Liver (tissue), 8 donors: ENCODE measurements at regions not wholly inside any gene's neighbourhood (a gene's known extent, or its start where the extent isn't known, plus 50 kb on each side); places are given as distances from the start of the nearest gene placed in this dataset.

Experiments
- DNase-seq: peaks from one replicate; pipeline ENCODE4 v3.0.0-alpha.2; 2017; ENCODE audit warnings: low spot score
- H3K27ac ChIP-seq, 2 donors: one replicate each; pipeline ENCODE4 v1.7.0; 2013; ENCODE audit warnings: inconsistent platforms in 2 of 2, low read length in 2 of 2, control low read depth in 1 of 2, low read depth in 1 of 2, mild to moderate bottlenecking in 1 of 2
- H3K27me3 ChIP-seq, 4 donors: one replicate each; pipeline versions ENCODE4 v1.6.1 to v1.7.0; 2013; ENCODE audit warnings: low read length in 3 of 4, inconsistent platforms in 1 of 4, mild to moderate bottlenecking in 1 of 4, moderate library complexity in 1 of 4; ENCODE audit not compliant: control insufficient read depth in 4 of 4, insufficient read depth in 4 of 4
- H3K36me3 ChIP-seq, 4 donors: one replicate each; pipeline versions ENCODE4 v1.6.1 to v1.7.0; 2013; ENCODE audit warnings: low read length in 3 of 4, mild to moderate bottlenecking in 3 of 4, low read depth in 1 of 4, moderate library complexity in 1 of 4; ENCODE audit not compliant: control insufficient read depth in 4 of 4, insufficient read depth in 3 of 4
- H3K4me1 ChIP-seq, 4 donors: one replicate each; pipeline versions ENCODE4 v1.6.1 to v1.7.0; 2013; ENCODE audit warnings: low read length in 3 of 4, mild to moderate bottlenecking in 3 of 4, moderate library complexity in 1 of 4; ENCODE audit not compliant: control insufficient read depth in 4 of 4, insufficient read depth in 4 of 4
- H3K4me3 ChIP-seq, 3 donors: one replicate each; pipeline versions ENCODE4 v1.6.1 to v1.7.0; 2013; ENCODE audit warnings: low read length in 3 of 3, control low read depth in 1 of 3, low read depth in 1 of 3, mild to moderate bottlenecking in 1 of 3
- H3K9ac ChIP-seq, 2 donors: one replicate each; pipeline ENCODE4 v1.7.0; 2013; ENCODE audit warnings: low read length in 2 of 2, mild to moderate bottlenecking in 2 of 2, moderate library complexity in 2 of 2, control low read depth in 1 of 2, low read depth in 1 of 2
- H3K9me3 ChIP-seq, 4 donors: one replicate each; pipeline versions ENCODE4 v1.6.1 to v1.7.0; 2013; ENCODE audit warnings: low read length in 3 of 4; ENCODE audit not compliant: control insufficient read depth in 4 of 4
- ATF3 ChIP-seq: IDR thresholded peaks from 2 replicates; pipeline ENCODE4 v1.6.1; 2016; ENCODE audit warnings: antibody characterized with exemption
- CTCF ChIP-seq: fragments of 150-350 bp; IDR thresholded peaks from 2 replicates; pipeline ENCODE4 v1.5.1; 2017; ENCODE audit warnings: improper control_type of control experiment, low read depth, low read length; ENCODE audit not compliant: missing input control
- EGR1 ChIP-seq, 2 donors: IDR thresholded peaks; 2 replicates each; pipeline ENCODE4 v1.6.1; 2016 to 2018; ENCODE audit warnings: antibody characterized with exemption in 2 of 2, low read depth in 2 of 2
- FOXA1 ChIP-seq: IDR thresholded peaks from 2 replicates; pipeline ENCODE4 v1.6.1; 2016; ENCODE audit warnings: antibody characterized with exemption
- FOXA2 ChIP-seq: IDR thresholded peaks from 2 replicates; pipeline ENCODE4 v1.6.1; 2016; ENCODE audit warnings: antibody characterized with exemption
- GABPA ChIP-seq, 2 donors: IDR thresholded peaks in 1 of 2; conservative IDR thresholded peaks in 1 of 2; 2 replicates each; pipeline ENCODE4 v1.6.1; 2016; ENCODE audit warnings: antibody characterized with exemption in 2 of 2, mild to moderate bottlenecking in 1 of 2, moderate library complexity in 1 of 2
- HNF4A ChIP-seq, 2 donors: conservative IDR thresholded peaks; 2 replicates each; pipeline ENCODE4 v1.6.1; 2016; ENCODE audit warnings: antibody characterized with exemption in 2 of 2, mild to moderate bottlenecking in 2 of 2
- HNF4G ChIP-seq: IDR thresholded peaks from 2 replicates; pipeline ENCODE4 v1.6.1; 2016; ENCODE audit warnings: antibody characterized with exemption
- JUND ChIP-seq, 2 donors: IDR thresholded peaks; 2 replicates each; pipeline ENCODE4 v1.6.1; 2016; ENCODE audit warnings: antibody characterized with exemption in 2 of 2
- MAX ChIP-seq: IDR thresholded peaks from 2 replicates; pipeline ENCODE4 v1.6.1; 2016; ENCODE audit warnings: antibody characterized with exemption
- NR2F2 ChIP-seq: IDR thresholded peaks from 2 replicates; pipeline ENCODE4 v1.6.1; 2016; ENCODE audit warnings: antibody characterized with exemption
- RAD21 ChIP-seq, 2 donors: IDR thresholded peaks; 2 replicates each; pipeline ENCODE4 v1.6.1; 2016; ENCODE audit warnings: antibody characterized with exemption in 2 of 2, mild to moderate bottlenecking in 2 of 2
- REST ChIP-seq: IDR thresholded peaks from 2 replicates; pipeline ENCODE4 v1.6.1; 2016; ENCODE audit warnings: antibody characterized with exemption, mild to moderate bottlenecking
- RXRA ChIP-seq, 2 donors: IDR thresholded peaks; 2 replicates each; pipeline ENCODE4 v1.6.1; 2017 to 2018; ENCODE audit warnings: antibody characterized with exemption in 2 of 2, mild to moderate bottlenecking in 1 of 2
- SP1 ChIP-seq: IDR thresholded peaks from 2 replicates; pipeline ENCODE4 v1.6.1; 2018; ENCODE audit warnings: antibody characterized with exemption, mild to moderate bottlenecking
- TAF1 ChIP-seq: conservative IDR thresholded peaks from 2 replicates; pipeline ENCODE4 v1.6.1; 2016; ENCODE audit warnings: antibody characterized with exemption, mild to moderate bottlenecking
- YY1 ChIP-seq: IDR thresholded peaks from 2 replicates; pipeline ENCODE4 v1.6.1; 2016; ENCODE audit warnings: antibody characterized with exemption, mild to moderate bottlenecking
- ZBTB33 ChIP-seq: IDR thresholded peaks from 2 replicates; pipeline ENCODE4 v1.6.1; 2016; ENCODE audit warnings: antibody characterized with exemption
- WGBS: extraction: QIAGEN DNeasy Blood & Tissue Kit; methylation state at CpG from one replicate; pipeline ENCODE4 v1.1.7; 2013; 5-methylcytosine and 5-hydroxymethylcytosine counted together
- donor health status: healthy.
- donor health status: healthy.
- donor health status: healthy.
- donor health status: healthy.
- donor health status: healthy.

GRCh38 chr9:14418301-14418940 lies 104.5 kb upstream of the NFIB start:
- H3K27me3 ChIP-seq = no peaks in the 10 kb centered on the region
- DNase-seq = no peak
- no peaks in the 10 kb centered on the region for H3K4me1 ChIP-seq
- 67% methylated on average over 5 of the region's 5 CpGs for WGBS
- no peak for TF ChIP-seq ZBTB33
- TF ChIP-seq NR2F2 = no peak
- no peak for TF ChIP-seq FOXA1
- TF ChIP-seq SP1 = no peak
- TF ChIP-seq GABPA (IDR thresholded peaks at IDR 0.05 in 1 of 2, conservative IDR thresholded peaks at IDR 0.05 in 1 of 2) = no peak
- TF ChIP-seq RAD21 (IDR thresholded peaks at IDR 0.05) = no peak
- TF ChIP-seq EGR1 (IDR thresholded peaks at IDR 0.05; ENCODE audit: low read depth in 2 of 2) = no peak
- TF ChIP-seq ATF3 = no peak
- no peak for TF ChIP-seq FOXA2
- H3K36me3 ChIP-seq = no peaks in the 10 kb centered on the region
- no peak overlapping the region for H3K4me3 ChIP-seq
- no peaks in the 10 kb centered on the region for H3K9me3 ChIP-seq
- H3K9ac ChIP-seq = no peak overlapping the region
- no peak overlapping the region for H3K27ac ChIP-seq

- no peak for DNase-seq
- H3K27me3 ChIP-seq = no peaks in the 10 kb centered on the region
- H3K4me3 ChIP-seq = no peak overlapping the region
- H3K27ac ChIP-seq = no peak overlapping the region
- 94% methylated on average over 3 of the region's 3 CpGs for WGBS
- H3K4me1 ChIP-seq = no peaks in the 10 kb centered on the region
- H3K9ac ChIP-seq = no peak overlapping the region
- TF ChIP-seq YY1 = no peak
- TF ChIP-seq RXRA (IDR thresholded peaks at IDR 0.05) = no peak
- no peak for TF ChIP-seq REST
- TF ChIP-seq HNF4G = no peak
- TF ChIP-seq TAF1 = no peak
- no peak for TF ChIP-seq ZBTB33
- no peak for TF ChIP-seq MAX
- no peak for TF ChIP-seq JUND (IDR thresholded peaks at IDR 0.05)
- TF ChIP-seq CTCF = no peak
- TF ChIP-seq HNF4A (conservative IDR thresholded peaks at IDR 0.05) = no peak
- TF ChIP-seq NR2F2 = no peak
- no peak for TF ChIP-seq ATF3
- no peak for TF ChIP-seq EGR1 (IDR thresholded peaks at IDR 0.05; ENCODE audit: low read depth in 2 of 2)
- TF ChIP-seq FOXA2 = no peak
- H3K9me3 ChIP-seq = no peaks in the 10 kb centered on the region
- H3K36me3 ChIP-seq = no peaks in the 10 kb centered on the region
Measured at GRCh38 chr9:14417237-14417636, 103.3 kb upstream of the NFIB start.
